ENCODE measurements at regions not wholly inside any gene's neighbourhood (a gene's known extent, or its start where the extent isn't known, plus 50 kb on each side); places are given as distances from the start of the nearest gene placed in this dataset.

DNA sequence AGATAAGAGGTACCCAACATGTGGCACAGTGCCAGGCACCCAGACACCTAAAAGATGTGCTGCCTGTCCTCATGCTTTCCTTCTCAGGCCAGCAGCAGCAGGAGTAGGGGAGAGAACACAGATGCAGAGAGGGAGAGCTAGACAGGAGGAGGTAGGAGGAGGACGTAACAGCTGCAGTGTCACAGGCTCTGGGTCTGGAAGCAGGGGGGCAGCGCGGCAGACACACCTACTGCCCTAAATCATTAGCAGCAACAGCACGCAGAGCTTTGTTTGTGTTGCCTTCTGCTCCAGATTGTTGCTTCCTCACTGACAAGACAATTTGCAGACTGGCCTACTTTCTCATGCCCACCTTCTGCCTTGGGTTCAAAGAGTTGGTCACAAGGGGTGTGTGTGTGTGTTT is 196.7 kb upstream of the DAB1 start:
- peaks cover 6% of the 10 kb centered on the region for H3K27me3 Mint-ChIP-seq
- H3K4me1 Mint-ChIP-seq (ENCODE audit: unreplicated experiment): peaks cover 26% of the 10 kb centered on the region
- H3K27ac Mint-ChIP-seq: no peak overlapping the region
- no peaks in the 10 kb centered on the region for H3K36me3 Mint-ChIP-seq
- no peak for DNase-seq (ENCODE audit: extremely low spot score, unreplicated experiment)
- H3K9me3 Mint-ChIP-seq: no peaks in the 10 kb centered on the region
- TF ChIP-seq, protein P1, sequence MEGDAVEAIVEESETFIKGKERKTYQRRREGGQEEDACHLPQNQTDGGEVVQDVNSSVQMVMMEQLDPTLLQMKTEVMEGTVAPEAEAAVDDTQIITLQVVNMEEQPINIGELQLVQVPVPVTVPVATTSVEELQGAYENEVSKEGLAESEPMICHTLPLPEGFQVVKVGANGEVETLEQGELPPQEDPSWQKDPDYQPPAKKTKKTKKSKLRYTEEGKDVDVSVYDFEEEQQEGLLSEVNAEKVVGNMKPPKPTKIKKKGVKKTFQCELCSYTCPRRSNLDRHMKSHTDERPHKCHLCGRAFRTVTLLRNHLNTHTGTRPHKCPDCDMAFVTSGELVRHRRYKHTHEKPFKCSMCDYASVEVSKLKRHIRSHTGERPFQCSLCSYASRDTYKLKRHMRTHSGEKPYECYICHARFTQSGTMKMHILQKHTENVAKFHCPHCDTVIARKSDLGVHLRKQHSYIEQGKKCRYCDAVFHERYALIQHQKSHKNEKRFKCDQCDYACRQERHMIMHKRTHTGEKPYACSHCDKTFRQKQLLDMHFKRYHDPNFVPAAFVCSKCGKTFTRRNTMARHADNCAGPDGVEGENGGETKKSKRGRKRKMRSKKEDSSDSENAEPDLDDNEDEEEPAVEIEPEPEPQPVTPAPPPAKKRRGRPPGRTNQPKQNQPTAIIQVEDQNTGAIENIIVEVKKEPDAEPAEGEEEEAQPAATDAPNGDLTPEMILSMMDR (conservative IDR thresholded peaks at IDR 0.05): no peak
- H3K4me3 Mint-ChIP-seq: no peak overlapping the region

DNA sequence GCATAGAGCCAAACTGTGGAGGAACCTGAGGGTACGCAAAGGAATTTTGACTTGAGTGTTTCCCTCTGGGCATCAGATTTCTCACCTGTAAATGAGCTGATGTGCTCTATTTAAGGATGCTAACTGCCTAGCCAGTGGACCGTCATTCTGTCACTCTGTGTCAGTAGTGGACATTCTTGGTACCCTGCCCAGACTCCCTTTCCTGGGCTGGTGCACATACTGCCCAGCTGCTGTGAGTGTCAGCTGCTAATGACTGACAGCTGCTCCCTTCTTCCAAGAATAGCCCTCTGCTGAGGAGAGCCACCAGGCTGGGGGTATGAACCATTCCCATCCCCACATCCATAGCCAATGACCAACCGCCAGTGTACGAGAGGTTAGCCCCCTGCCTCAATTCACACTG is 193.1 kb upstream of the DAB1 start:
- Mint-ChIP-seq H3K27ac (no peak overlapping the region), H3K27me3 (peaks cover 6% of the 10 kb centered on the region), H3K4me1 (ENCODE audit: unreplicated experiment) (no peaks in the 10 kb centered on the region), H3K9me3 (no peaks in the 10 kb centered on the region), H3K36me3 (no peaks in the 10 kb centered on the region), H3K4me3 (no peak overlapping the region)
- TF ChIP-seq, protein P1 (conservative IDR thresholded peaks at IDR 0.05): no peak
- DNase-seq (ENCODE audit: extremely low spot score, unreplicated experiment): no peak

DNA sequence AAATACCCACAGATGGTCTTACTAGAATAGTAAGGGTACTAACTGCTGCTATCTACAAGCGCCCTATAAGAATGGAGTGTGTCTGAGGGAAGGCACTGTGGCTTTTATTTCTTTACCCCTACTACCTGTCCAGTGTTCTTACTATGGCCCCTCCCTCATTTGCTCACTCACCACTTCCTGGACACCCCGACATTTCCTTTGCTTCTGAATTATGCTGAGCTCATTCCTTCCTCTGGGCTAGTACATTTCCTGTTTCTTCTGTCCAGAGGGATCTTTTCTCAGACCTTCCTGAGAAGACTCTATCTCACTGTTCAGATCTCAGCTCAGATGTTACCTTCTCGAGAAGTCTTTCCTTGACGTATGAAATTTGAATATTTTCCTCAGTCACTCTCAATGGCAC is 192.1 kb upstream of the DAB1 start:
- TF ChIP-seq, protein P1 (conservative IDR thresholded peaks at IDR 0.05): no peak
- H3K9me3 Mint-ChIP-seq: no peaks in the 10 kb centered on the region
- H3K27ac Mint-ChIP-seq: no peak overlapping the region
- H3K4me3 Mint-ChIP-seq: no peak overlapping the region
- H3K36me3 Mint-ChIP-seq: no peaks in the 10 kb centered on the region
- peaks cover 6% of the 10 kb centered on the region for H3K27me3 Mint-ChIP-seq
- DNase-seq (ENCODE audit: extremely low spot score, unreplicated experiment): no peak
- no peaks in the 10 kb centered on the region for H3K4me1 Mint-ChIP-seq (ENCODE audit: unreplicated experiment)

GRCh38 chr1:57612833-57613232 is 189.0 kb upstream of the DAB1 start:
- Mint-ChIP-seq H3K9me3 (no peaks in the 10 kb centered on the region), H3K4me1 (ENCODE audit: unreplicated experiment) (no peaks in the 10 kb centered on the region), H3K27me3 (peaks cover 6% of the 10 kb centered on the region), H3K36me3 (no peaks in the 10 kb centered on the region), H3K4me3 (no peak overlapping the region), H3K27ac (no peak overlapping the region)
- no peak for DNase-seq (ENCODE audit: extremely low spot score, unreplicated experiment)
- TF ChIP-seq, protein P1 (conservative IDR thresholded peaks at IDR 0.05): no peak

GRCh38 chr1:57605933-57606332 is 182.1 kb upstream of the DAB1 start:
- no peaks in the 10 kb centered on the region for H3K27me3 Mint-ChIP-seq
- no peak overlapping the region for H3K4me3 Mint-ChIP-seq
- no peak overlapping the region for H3K27ac Mint-ChIP-seq
- no peaks in the 10 kb centered on the region for H3K36me3 Mint-ChIP-seq
- H3K4me1 Mint-ChIP-seq (ENCODE audit: unreplicated experiment): no peaks in the 10 kb centered on the region
- no peaks in the 10 kb centered on the region for H3K9me3 Mint-ChIP-seq
- TF ChIP-seq, protein P1 (conservative IDR thresholded peaks at IDR 0.05): no peak
- DNase-seq (ENCODE audit: extremely low spot score, unreplicated experiment): no peak

DNA sequence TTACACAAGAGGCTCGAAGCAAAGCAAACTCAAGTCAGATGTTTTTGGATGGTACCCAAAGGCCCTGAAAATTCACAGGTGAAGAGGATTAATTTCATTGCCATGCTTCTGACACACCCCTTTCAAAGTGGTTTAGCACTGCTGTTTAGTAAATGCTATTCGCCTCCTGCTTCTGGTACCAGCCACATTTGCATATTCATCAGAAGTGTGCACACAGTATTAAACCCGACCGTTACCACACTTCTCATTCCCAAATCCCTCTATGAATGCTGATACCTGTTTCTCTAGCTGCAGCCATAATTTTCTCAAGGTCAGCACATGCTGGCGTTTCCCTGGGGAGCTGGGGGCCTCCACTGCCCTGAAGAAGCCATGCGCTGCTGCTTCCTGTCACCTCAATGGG is 179.8 kb upstream of the DAB1 start:
- H3K36me3 Mint-ChIP-seq: no peaks in the 10 kb centered on the region
- no peak overlapping the region for H3K4me3 Mint-ChIP-seq
- no peaks in the 10 kb centered on the region for H3K9me3 Mint-ChIP-seq
- no peak for DNase-seq (ENCODE audit: extremely low spot score, unreplicated experiment)
- TF ChIP-seq, protein P1 (conservative IDR thresholded peaks at IDR 0.05): no peak
- H3K4me1 Mint-ChIP-seq (ENCODE audit: unreplicated experiment): peaks cover 10% of the 10 kb centered on the region
- no peaks in the 10 kb centered on the region for H3K27me3 Mint-ChIP-seq
- no peak overlapping the region for H3K27ac Mint-ChIP-seq
